ENCODE measurements at regions not wholly inside any gene's neighbourhood (a gene's known extent, or its start where the extent isn't known, plus 50 kb on each side); places are given as distances from the start of the nearest gene placed in this dataset.
"Not testable (repeated sequence)": the region's sequence is repeated elsewhere in the genome, so short reads cannot be mapped to it uniquely, and the experiment has no call there.

GRCh38 chr9:2413160-2413805 lies 208.3 kb upstream of the VLDLR start:
- H3K27me3 ChIP-seq (ENCODE audit: control insufficient read depth, insufficient read depth, low read length): no peaks in the 10 kb centered on the region
- H3K9me3 ChIP-seq (ENCODE audit: control insufficient read depth, low read length): no peaks in the 10 kb centered on the region
- H3K4me3 ChIP-seq (ENCODE audit: low read length): no peak overlapping the region
- H3K4me1 ChIP-seq (ENCODE audit: control insufficient read depth, insufficient read depth, low read length): no peaks in the 10 kb centered on the region
- no peaks in the 10 kb centered on the region for H3K36me3 ChIP-seq (ENCODE audit: control insufficient read depth, insufficient read depth, low read length)
- no peak overlapping the region for H3K9ac ChIP-seq (ENCODE audit: low read length)

- Histone ChIP-seq H3K36me3 (ENCODE audit: control insufficient read depth, insufficient read depth, low read length) (no peaks in the 10 kb centered on the region), H3K4me1 (ENCODE audit: control insufficient read depth, insufficient read depth, low read length) (no peaks in the 10 kb centered on the region), H3K4me3 (ENCODE audit: low read length) (no peak overlapping the region), H3K9ac (ENCODE audit: low read length) (no peak overlapping the region), H3K9me3 (ENCODE audit: control insufficient read depth, low read length) (no peaks in the 10 kb centered on the region), H3K27me3 (ENCODE audit: control insufficient read depth, insufficient read depth, low read length) (no peaks in the 10 kb centered on the region)
Observed at GRCh38 chr9:2414465-2414864, 207.1 kb upstream of the VLDLR start.

- no peaks in the 10 kb centered on the region for H3K4me1 ChIP-seq (ENCODE audit: control insufficient read depth, insufficient read depth, low read length)
Observed at GRCh38 chr9:2415326-2415725, 206.3 kb upstream of the VLDLR start.

GRCh38 chr9:2417730-2418129 lies 203.9 kb upstream of the VLDLR start:
- Histone ChIP-seq H3K9me3 (ENCODE audit: control insufficient read depth, low read length) (no peaks in the 10 kb centered on the region), H3K27me3 (ENCODE audit: control insufficient read depth, insufficient read depth, low read length) (no peaks in the 10 kb centered on the region), H3K36me3 (ENCODE audit: control insufficient read depth, insufficient read depth, low read length) (no peaks in the 10 kb centered on the region), H3K4me3 (ENCODE audit: low read length) (no peak overlapping the region), H3K4me1 (ENCODE audit: control insufficient read depth, insufficient read depth, low read length) (no peaks in the 10 kb centered on the region), H3K9ac (ENCODE audit: low read length) (no peak overlapping the region)

More at GRCh38 chr9:2415326-2415725, 206.3 kb upstream of the VLDLR start:
- no peak overlapping the region for H3K4me3 ChIP-seq (ENCODE audit: low read length)
- H3K9me3 ChIP-seq (ENCODE audit: control insufficient read depth, low read length): no peaks in the 10 kb centered on the region
- H3K27me3 ChIP-seq (ENCODE audit: control insufficient read depth, insufficient read depth, low read length): no peaks in the 10 kb centered on the region
- H3K36me3 ChIP-seq (ENCODE audit: control insufficient read depth, insufficient read depth, low read length): no peaks in the 10 kb centered on the region
- H3K9ac ChIP-seq (ENCODE audit: low read length): no peak overlapping the region

- H3K4me1 ChIP-seq (ENCODE audit: control insufficient read depth, insufficient read depth, low read length): no peaks in the 10 kb centered on the region
- no peak overlapping the region for H3K4me3 ChIP-seq (ENCODE audit: low read length)
- no peaks in the 10 kb centered on the region for H3K36me3 ChIP-seq (ENCODE audit: control insufficient read depth, insufficient read depth, low read length)
- no peak overlapping the region for H3K9ac ChIP-seq (ENCODE audit: low read length)
- no peaks in the 10 kb centered on the region for H3K9me3 ChIP-seq (ENCODE audit: control insufficient read depth, low read length)
- no peaks in the 10 kb centered on the region for H3K27me3 ChIP-seq (ENCODE audit: control insufficient read depth, insufficient read depth, low read length)
Observed at GRCh38 chr9:2418619-2419018, 203.0 kb upstream of the VLDLR start.

GRCh38 chr9:2419347-2419746 lies 202.2 kb upstream of the VLDLR start:
- Histone ChIP-seq H3K9me3 (ENCODE audit: control insufficient read depth, low read length) (no peaks in the 10 kb centered on the region), H3K4me3 (ENCODE audit: low read length) (no peak overlapping the region), H3K36me3 (ENCODE audit: control insufficient read depth, insufficient read depth, low read length) (no peaks in the 10 kb centered on the region), H3K27me3 (ENCODE audit: control insufficient read depth, insufficient read depth, low read length) (no peaks in the 10 kb centered on the region), H3K4me1 (ENCODE audit: control insufficient read depth, insufficient read depth, low read length) (no peaks in the 10 kb centered on the region), H3K9ac (ENCODE audit: low read length) (no peak overlapping the region)

- no peaks in the 10 kb centered on the region for H3K9me3 ChIP-seq (ENCODE audit: control insufficient read depth, low read length)
- no peaks in the 10 kb centered on the region for H3K36me3 ChIP-seq (ENCODE audit: control insufficient read depth, insufficient read depth, low read length)
- no peak overlapping the region for H3K4me3 ChIP-seq (ENCODE audit: low read length)
- H3K27me3 ChIP-seq (ENCODE audit: control insufficient read depth, insufficient read depth, low read length): no peaks in the 10 kb centered on the region
- no peak overlapping the region for H3K9ac ChIP-seq (ENCODE audit: low read length)
- H3K4me1 ChIP-seq (ENCODE audit: control insufficient read depth, insufficient read depth, low read length): no peaks in the 10 kb centered on the region
Observed at GRCh38 chr9:2420543-2420942, 201.0 kb upstream of the VLDLR start.

GRCh38 chr9:2424619-2425033 lies 197.0 kb upstream of the VLDLR start:
- Histone ChIP-seq H3K9me3 (ENCODE audit: control insufficient read depth, low read length) (no peaks in the 10 kb centered on the region), H3K27me3 (ENCODE audit: control insufficient read depth, insufficient read depth, low read length) (no peaks in the 10 kb centered on the region), H3K4me3 (ENCODE audit: low read length) (no peak overlapping the region), H3K9ac (ENCODE audit: low read length) (no peak overlapping the region), H3K36me3 (ENCODE audit: control insufficient read depth, insufficient read depth, low read length) (no peaks in the 10 kb centered on the region), H3K4me1 (ENCODE audit: control insufficient read depth, insufficient read depth, low read length) (peaks cover 10% of the 10 kb centered on the region)

- no peaks in the 10 kb centered on the region for H3K36me3 ChIP-seq (ENCODE audit: control insufficient read depth, insufficient read depth, low read length)
- H3K27me3 ChIP-seq (ENCODE audit: control insufficient read depth, insufficient read depth, low read length): no peaks in the 10 kb centered on the region
- H3K4me1 ChIP-seq (ENCODE audit: control insufficient read depth, insufficient read depth, low read length): peaks cover 10% of the 10 kb centered on the region
- H3K9me3 ChIP-seq (ENCODE audit: control insufficient read depth, low read length): no peaks in the 10 kb centered on the region
- no peak overlapping the region for H3K9ac ChIP-seq (ENCODE audit: low read length)
- no peak overlapping the region for H3K4me3 ChIP-seq (ENCODE audit: low read length)
Observed at GRCh38 chr9:2425676-2426075, 195.9 kb upstream of the VLDLR start.

GRCh38 chr9:2427120-2427891 lies 194.3 kb upstream of the VLDLR start:
- Histone ChIP-seq H3K4me1 (ENCODE audit: control insufficient read depth, insufficient read depth, low read length) (peaks cover 10% of the 10 kb centered on the region), H3K36me3 (ENCODE audit: control insufficient read depth, insufficient read depth, low read length) (no peaks in the 10 kb centered on the region), H3K4me3 (ENCODE audit: low read length) (no peak overlapping the region), H3K9ac (ENCODE audit: low read length) (no peak overlapping the region), H3K27me3 (ENCODE audit: control insufficient read depth, insufficient read depth, low read length) (no peaks in the 10 kb centered on the region), H3K9me3 (ENCODE audit: control insufficient read depth, low read length) (no peaks in the 10 kb centered on the region)

- Histone ChIP-seq H3K27me3 (ENCODE audit: control insufficient read depth, insufficient read depth, low read length) (no peaks in the 10 kb centered on the region), H3K9ac (ENCODE audit: low read length) (no peak overlapping the region), H3K9me3 (ENCODE audit: control insufficient read depth, low read length) (no peaks in the 10 kb centered on the region), H3K4me1 (ENCODE audit: control insufficient read depth, insufficient read depth, low read length) (no peaks in the 10 kb centered on the region), H3K36me3 (ENCODE audit: control insufficient read depth, insufficient read depth, low read length) (no peaks in the 10 kb centered on the region), H3K4me3 (ENCODE audit: low read length) (no peak overlapping the region)
Observed at GRCh38 chr9:2439957-2440356, 181.6 kb upstream of the VLDLR start.

GRCh38 chr9:2443933-2444332 lies 177.7 kb upstream of the VLDLR start:
- H3K9ac ChIP-seq (ENCODE audit: low read length); H3K4me1 ChIP-seq (ENCODE audit: control insufficient read depth, insufficient read depth, low read length); H3K9me3 ChIP-seq (ENCODE audit: control insufficient read depth, low read length); H3K36me3 ChIP-seq (ENCODE audit: control insufficient read depth, insufficient read depth, low read length); H3K27me3 ChIP-seq (ENCODE audit: control insufficient read depth, insufficient read depth, low read length); H3K4me3 ChIP-seq (ENCODE audit: low read length): not testable (repeated sequence)

Measured in mucosa of stomach (tissue), 1 donor.